ENCODE measurements at regions not wholly inside any gene's neighbourhood (a gene's known extent, or its start where the extent isn't known, plus 50 kb on each side); places are given as distances from the start of the nearest gene placed in this dataset.

- DNase-seq (ENCODE audit: low read depth, low spot score), result no peak
- Mint-ChIP-seq H3K4me1 (no peaks in the 10 kb centered on the region), H3K9me3 (no peaks in the 10 kb centered on the region), H3K4me3 (no peak overlapping the region), H3K27me3 (ENCODE audit: low read depth) (no peaks in the 10 kb centered on the region), H3K27ac (ENCODE audit: unreplicated experiment) (no peak overlapping the region), H3K36me3 (ENCODE audit: low read depth) (no peaks in the 10 kb centered on the region)
- TF ChIP-seq CTCF (conservative IDR thresholded peaks at IDR 0.05), result no peak
Measured at GRCh38 chr12:42010257-42010656, 134.4 kb downstream of the GXYLT1 start.

- Mint-ChIP-seq H3K27me3 (ENCODE audit: low read depth) (no peaks in the 10 kb centered on the region), H3K4me1 (no peaks in the 10 kb centered on the region), H3K27ac (ENCODE audit: unreplicated experiment) (no peak overlapping the region), H3K9me3 (no peaks in the 10 kb centered on the region), H3K4me3 (no peak overlapping the region), H3K36me3 (ENCODE audit: low read depth) (no peaks in the 10 kb centered on the region)
- no peak for DNase-seq (ENCODE audit: low read depth, low spot score)
- TF ChIP-seq CTCF (conservative IDR thresholded peaks at IDR 0.05), result no peak
Measured at GRCh38 chr12:42008996-42009395, 135.7 kb downstream of the GXYLT1 start.

GRCh38 chr12:42003031-42003430, 141.6 kb downstream of the GXYLT1 start:
- H3K4me1 Mint-ChIP-seq, result no peaks in the 10 kb centered on the region
- DNase-seq (ENCODE audit: low read depth, low spot score), result no peak

GRCh38 chr12:42002563-42002962, 142.1 kb downstream of the GXYLT1 start:
- Mint-ChIP-seq H3K27me3 (ENCODE audit: low read depth) (no peaks in the 10 kb centered on the region), H3K4me1 (no peaks in the 10 kb centered on the region), H3K27ac (ENCODE audit: unreplicated experiment) (no peak overlapping the region), H3K36me3 (ENCODE audit: low read depth) (no peaks in the 10 kb centered on the region), H3K4me3 (no peak overlapping the region), H3K9me3 (no peaks in the 10 kb centered on the region)
- TF ChIP-seq CTCF (conservative IDR thresholded peaks at IDR 0.05), result no peak
- DNase-seq (ENCODE audit: low read depth, low spot score), result no peak

More at GRCh38 chr12:42003031-42003430, 141.6 kb downstream of the GXYLT1 start:
- Mint-ChIP-seq H3K36me3 (ENCODE audit: low read depth) (no peaks in the 10 kb centered on the region), H3K4me3 (no peak overlapping the region), H3K9me3 (no peaks in the 10 kb centered on the region), H3K27me3 (ENCODE audit: low read depth) (no peaks in the 10 kb centered on the region), H3K27ac (ENCODE audit: unreplicated experiment) (no peak overlapping the region)
- no peak for TF ChIP-seq CTCF (conservative IDR thresholded peaks at IDR 0.05)

GRCh38 chr12:41998436-41998835, 146.2 kb downstream of the GXYLT1 start:
- no peaks in the 10 kb centered on the region for H3K27me3 Mint-ChIP-seq (ENCODE audit: low read depth)
- no peaks in the 10 kb centered on the region for H3K9me3 Mint-ChIP-seq

More at GRCh38 chr12:41998436-41998835, 146.2 kb downstream of the GXYLT1 start:
- no peaks in the 10 kb centered on the region for H3K4me1 Mint-ChIP-seq
- H3K36me3 Mint-ChIP-seq (ENCODE audit: low read depth), result no peaks in the 10 kb centered on the region
- no peak for TF ChIP-seq CTCF (conservative IDR thresholded peaks at IDR 0.05)
- DNase-seq (ENCODE audit: low read depth, low spot score), result no peak
- no peak overlapping the region for H3K4me3 Mint-ChIP-seq
- peak overlapping the region; percentile 53 for H3K27ac Mint-ChIP-seq (ENCODE audit: unreplicated experiment)
